Mesenchymal stem cell (in vitro differentiated cells and primary cell): ENCODE measurements at regions not wholly inside any gene's neighbourhood (a gene's known extent, or its start where the extent isn't known, plus 50 kb on each side); places are given as distances from the start of the nearest gene placed in this dataset.
A peak's percentile ranks its signal among the peaks of the same experiment; 100 is the strongest.
"Not testable (repeated sequence)": the region's sequence is repeated elsewhere in the genome, so short reads cannot be mapped to it uniquely, and the experiment has no call there.

ENCODE experiments used
- DNase-seq: peaks from one replicate; pipeline ENCODE4 v3.0.0-alpha.2; 2013
- H2AFZ ChIP-seq: one replicate; pipeline ENCODE4 v1.6.1; 2013; ENCODE audit warnings: low read depth, mild to moderate bottlenecking, control low read depth, inconsistent platforms, low read length, moderate library complexity
- H2AK5ac ChIP-seq: 2 replicates; pipeline ENCODE4 v1.6.1; 2013; ENCODE audit warnings: low read length, moderate library complexity, mild to moderate bottlenecking, inconsistent platforms; ENCODE audit not compliant: severe bottlenecking
- H2BK120ac ChIP-seq: one replicate; pipeline ENCODE4 v1.6.1; 2013; ENCODE audit warnings: low read depth, mild to moderate bottlenecking, inconsistent platforms, low read length, moderate library complexity
- H2BK12ac ChIP-seq, 2 experiments: one replicate each; pipeline ENCODE4 v1.6.1; 2013; ENCODE audit warnings: inconsistent platforms in 2 of 2, low read length in 2 of 2, mild to moderate bottlenecking in 2 of 2, moderate library complexity in 2 of 2, control low read depth in 1 of 2
- H2BK15ac ChIP-seq: one replicate; pipeline ENCODE4 v1.6.1; 2013; ENCODE audit warnings: mild to moderate bottlenecking, low read depth, inconsistent platforms; ENCODE audit not compliant: poor library complexity, severe bottlenecking
- H2BK5ac ChIP-seq: 2 replicates; pipeline ENCODE4 v1.6.1; 2013; ENCODE audit warnings: low read depth, mild to moderate bottlenecking, low read length, control low read depth, inconsistent platforms; ENCODE audit not compliant: poor library complexity, severe bottlenecking
- H3K14ac ChIP-seq, 2 experiments: one replicate each; pipeline ENCODE4 v1.6.1; 2013; ENCODE audit warnings: inconsistent platforms in 2 of 2, low read length in 2 of 2, control low read depth in 1 of 2, mild to moderate bottlenecking in 1 of 2, moderate library complexity in 1 of 2
- H3K18ac ChIP-seq, 2 experiments: one replicate each; pipeline ENCODE4 v1.6.1; 2013; ENCODE audit warnings: inconsistent platforms in 2 of 2, low read length in 2 of 2, control low read depth in 1 of 2, low read depth in 1 of 2, mild to moderate bottlenecking in 1 of 2
- H3K23ac ChIP-seq, 2 experiments: one replicate each; pipeline ENCODE4 v1.6.1; 2013; ENCODE audit warnings: inconsistent platforms in 2 of 2, low read length in 2 of 2, mild to moderate bottlenecking in 2 of 2, moderate library complexity in 2 of 2, control low read depth in 1 of 2
- H3K27ac ChIP-seq: 2 replicates; pipeline ENCODE4 v1.5.1; 2013; ENCODE audit warnings: mild to moderate bottlenecking, moderate library complexity, low read length, control low read depth, inconsistent platforms; ENCODE audit not compliant: poor library complexity, severe bottlenecking
- H3K27me3 ChIP-seq, 2 experiments: 2 replicates each; pipeline versions ENCODE4 v1.6.1 to v1.7.0; 2013; ENCODE audit warnings: low read length in 2 of 2, mild to moderate bottlenecking in 2 of 2, moderate library complexity in 2 of 2, control low read depth in 1 of 2, inconsistent platforms in 1 of 2; ENCODE audit not compliant: control insufficient read depth in 1 of 2, insufficient read depth in 1 of 2
- H3K36me3 ChIP-seq, 2 experiments: 2 replicates each; pipeline versions ENCODE4 v1.6.1 to v1.7.0; 2013; ENCODE audit warnings: low read length in 2 of 2, control low read depth in 1 of 2, inconsistent platforms in 1 of 2, low read depth in 1 of 2, mild to moderate bottlenecking in 1 of 2; ENCODE audit not compliant: insufficient read depth in 2 of 2, control insufficient read depth in 1 of 2
- H3K4ac ChIP-seq, 2 experiments: one replicate each; pipeline ENCODE4 v1.6.1; 2013; ENCODE audit warnings: inconsistent platforms in 2 of 2, low read length in 2 of 2, mild to moderate bottlenecking in 2 of 2, moderate library complexity in 2 of 2, control low read depth in 1 of 2, low read depth in 1 of 2
- H3K4me1 ChIP-seq: 2 replicates; pipeline ENCODE4 v1.6.1; 2013; ENCODE audit warnings: low read depth, low read length, control low read depth; ENCODE audit not compliant: control insufficient read depth, insufficient read depth
- H3K4me2 ChIP-seq: 2 replicates; pipeline ENCODE4 v1.6.1; 2013; ENCODE audit warnings: low read length, mild to moderate bottlenecking, inconsistent platforms; ENCODE audit not compliant: poor library complexity, severe bottlenecking
- H3K4me3 ChIP-seq, 2 experiments: 2 replicates each; pipeline versions ENCODE4 v1.5.1 to v1.7.0; 2013; ENCODE audit warnings: low read length in 2 of 2, mild to moderate bottlenecking in 2 of 2, control low read depth in 1 of 2, low read depth in 1 of 2; ENCODE audit not compliant: insufficient read depth in 1 of 2
- H3K79me1 ChIP-seq: replicated peaks from 2 replicates; pipeline ENCODE4 v1.6.1; 2013; ENCODE audit warnings: mild to moderate bottlenecking, control low read depth, low read length, inconsistent platforms; ENCODE audit not compliant: poor library complexity, severe bottlenecking
- H3K9ac ChIP-seq: 2 replicates; pipeline ENCODE4 v1.7.0; 2013; ENCODE audit warnings: mild to moderate bottlenecking, low read length, moderate library complexity
- H3K9me3 ChIP-seq: 2 replicates; pipeline ENCODE4 v1.7.0; 2013; ENCODE audit warnings: mild to moderate bottlenecking, low read length; ENCODE audit not compliant: control insufficient read depth
- H4K8ac ChIP-seq: one replicate; pipeline ENCODE4 v1.6.1; 2013; ENCODE audit warnings: inconsistent platforms, mild to moderate bottlenecking, low read length, moderate library complexity
- H4K91ac ChIP-seq: one replicate; pipeline ENCODE4 v1.6.1; 2013; ENCODE audit warnings: mild to moderate bottlenecking, low read length, inconsistent platforms
- WGBS: methylation state at CpG from one replicate; pipeline ENCODE4 v1.1.7; 2013; ENCODE audit warnings: mixed read lengths; 5-methylcytosine and 5-hydroxymethylcytosine counted together

DNA sequence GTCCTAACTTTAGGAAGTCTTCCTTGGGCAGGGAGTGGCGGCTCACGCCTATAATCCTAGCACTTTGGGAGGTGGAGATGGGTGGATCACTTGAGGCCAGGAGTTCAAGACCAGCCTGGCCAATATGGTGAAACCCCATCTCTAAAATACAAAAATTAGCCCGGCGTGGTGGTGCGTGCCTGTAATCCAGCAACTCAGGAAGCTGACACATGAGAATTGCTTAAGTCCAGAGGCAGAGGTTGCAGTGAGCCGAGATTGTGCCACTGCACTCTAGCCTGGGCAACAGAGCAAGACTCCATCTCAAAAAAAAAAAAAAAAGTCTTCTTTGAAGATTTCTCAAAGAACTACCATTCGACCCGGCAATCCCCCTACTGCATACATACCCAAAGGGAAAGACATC is 50.0 kb upstream of the GPCPD1 start:
- H3K14ac ChIP-seq, H3K4me3 ChIP-seq, H3K27me3 ChIP-seq, H2BK15ac ChIP-seq, DNase-seq, H3K79me1 ChIP-seq, H3K9me3 ChIP-seq, H3K4ac ChIP-seq, H3K4me2 ChIP-seq, H2AFZ ChIP-seq, H3K36me3 ChIP-seq, H4K8ac ChIP-seq, H4K91ac ChIP-seq, H3K4me1 ChIP-seq, H2BK120ac ChIP-seq, H3K27ac ChIP-seq, H2AK5ac ChIP-seq, H3K18ac ChIP-seq, H3K23ac ChIP-seq, H2BK5ac ChIP-seq, H3K9ac ChIP-seq: not testable (repeated sequence)
- 98% methylated on average over 6 of the region's 8 CpGs for WGBS
- H2BK12ac ChIP-seq, result peak overlapping the region in 1 of 2 experiments; percentile 49
